ENCODE measurements at regions not wholly inside any gene's neighbourhood (a gene's known extent, or its start where the extent isn't known, plus 50 kb on each side); places are given as distances from the start of the nearest gene placed in this dataset.

DNA sequence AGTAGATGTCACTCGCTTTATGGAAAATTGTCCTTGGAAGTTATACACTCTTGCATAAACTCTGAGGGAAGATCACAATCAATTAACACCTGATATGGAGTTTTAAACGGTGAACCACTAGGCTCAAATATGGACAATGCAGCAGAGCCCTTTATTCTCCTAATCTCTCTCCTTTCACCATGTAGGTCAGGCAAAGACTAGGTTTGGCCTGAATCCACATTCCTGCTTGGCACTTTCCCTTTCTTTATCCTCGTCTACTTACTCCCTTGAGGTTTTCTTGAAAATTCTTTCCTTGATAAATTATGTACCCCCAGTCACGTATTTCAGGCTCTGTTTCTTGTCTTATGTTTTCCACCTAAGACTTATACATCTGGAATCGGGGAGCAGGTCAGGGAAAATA lies 751.7 kb downstream of the DACH1 start:
- no peak for TF ChIP-seq CTCF (IDR thresholded peaks at IDR 0.05; ENCODE audit: insufficient read depth, low read depth, low read length)
- no peak for TF ChIP-seq EZH2 (IDR thresholded peaks at IDR 0.05; ENCODE audit: insufficient read depth, low read length)

All from astrocyte (in vitro differentiated cells and primary cell).